Type B pancreatic cell (in vitro differentiated cells): ENCODE measurements at regions not wholly inside any gene's neighbourhood (a gene's known extent, or its start where the extent isn't known, plus 50 kb on each side); places are given as distances from the start of the nearest gene placed in this dataset.

Experiments used
- DNase-seq: peaks from one replicate; pipeline ENCODE4 v3.0.0; 2021; ENCODE audit warnings: mixed read lengths; ENCODE audit not compliant: unreplicated experiment; ENCODE audit errors: extremely low spot score
- H3K27ac Mint-ChIP-seq: 2 replicates; pipeline ENCODE4 v1.8.0; 2021; ENCODE audit warnings: mild to moderate bottlenecking, mixed read lengths
- H3K27me3 Mint-ChIP-seq: 2 replicates; pipeline ENCODE4 v1.8.0; 2021; ENCODE audit warnings: mixed read lengths
- H3K36me3 Mint-ChIP-seq: 2 replicates; pipeline ENCODE4 v1.8.0; 2021; ENCODE audit warnings: mixed read lengths
- H3K4me1 Mint-ChIP-seq: one replicate; pipeline ENCODE4 v1.8.0; 2021; ENCODE audit warnings: mixed read lengths; ENCODE audit not compliant: unreplicated experiment
- H3K4me3 Mint-ChIP-seq: 2 replicates; pipeline ENCODE4 v1.8.0; 2021; ENCODE audit warnings: mild to moderate bottlenecking, mixed read lengths
- H3K9me3 Mint-ChIP-seq: 2 replicates; pipeline ENCODE4 v1.8.0; 2021; ENCODE audit warnings: mixed read lengths
- TF ChIP-seq, protein P1 (sequence below): fragments of 200-600 bp; sonication (generic); conservative IDR thresholded peaks from 2 replicates; pipeline ENCODE4 v1.5.0; 2021; ENCODE audit warnings: antibody characterized with exemption, mild to moderate bottlenecking

DNA sequence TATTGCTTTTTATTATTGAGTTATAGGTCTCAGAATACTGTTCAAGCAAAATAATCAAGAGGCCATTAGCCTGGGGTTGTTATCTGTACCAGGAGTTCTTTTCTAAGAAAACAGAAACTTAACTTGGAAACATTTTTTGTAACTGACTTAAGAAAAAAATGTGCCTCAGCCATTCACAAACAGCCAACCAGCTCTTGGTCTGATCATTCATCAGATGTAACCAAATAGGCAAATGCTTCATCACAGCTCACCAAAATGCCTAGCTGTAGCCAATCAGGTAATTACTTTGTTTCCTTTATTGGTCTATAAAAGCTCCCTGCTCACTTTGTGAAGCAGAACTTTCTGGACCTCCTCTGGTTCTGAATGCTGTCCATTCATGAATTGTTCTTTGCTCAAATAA, 387.7 kb downstream of the FAT4 start:
- no peak overlapping the region for H3K27ac Mint-ChIP-seq
- H3K9me3 Mint-ChIP-seq: no peaks in the 10 kb centered on the region
- peaks cover 6% of the 10 kb centered on the region for H3K4me1 Mint-ChIP-seq
- H3K36me3 Mint-ChIP-seq: no peaks in the 10 kb centered on the region
- TF ChIP-seq, protein P1, sequence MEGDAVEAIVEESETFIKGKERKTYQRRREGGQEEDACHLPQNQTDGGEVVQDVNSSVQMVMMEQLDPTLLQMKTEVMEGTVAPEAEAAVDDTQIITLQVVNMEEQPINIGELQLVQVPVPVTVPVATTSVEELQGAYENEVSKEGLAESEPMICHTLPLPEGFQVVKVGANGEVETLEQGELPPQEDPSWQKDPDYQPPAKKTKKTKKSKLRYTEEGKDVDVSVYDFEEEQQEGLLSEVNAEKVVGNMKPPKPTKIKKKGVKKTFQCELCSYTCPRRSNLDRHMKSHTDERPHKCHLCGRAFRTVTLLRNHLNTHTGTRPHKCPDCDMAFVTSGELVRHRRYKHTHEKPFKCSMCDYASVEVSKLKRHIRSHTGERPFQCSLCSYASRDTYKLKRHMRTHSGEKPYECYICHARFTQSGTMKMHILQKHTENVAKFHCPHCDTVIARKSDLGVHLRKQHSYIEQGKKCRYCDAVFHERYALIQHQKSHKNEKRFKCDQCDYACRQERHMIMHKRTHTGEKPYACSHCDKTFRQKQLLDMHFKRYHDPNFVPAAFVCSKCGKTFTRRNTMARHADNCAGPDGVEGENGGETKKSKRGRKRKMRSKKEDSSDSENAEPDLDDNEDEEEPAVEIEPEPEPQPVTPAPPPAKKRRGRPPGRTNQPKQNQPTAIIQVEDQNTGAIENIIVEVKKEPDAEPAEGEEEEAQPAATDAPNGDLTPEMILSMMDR: no peak
- no peak overlapping the region for H3K4me3 Mint-ChIP-seq
- DNase-seq: no peak
- no peaks in the 10 kb centered on the region for H3K27me3 Mint-ChIP-seq

DNA sequence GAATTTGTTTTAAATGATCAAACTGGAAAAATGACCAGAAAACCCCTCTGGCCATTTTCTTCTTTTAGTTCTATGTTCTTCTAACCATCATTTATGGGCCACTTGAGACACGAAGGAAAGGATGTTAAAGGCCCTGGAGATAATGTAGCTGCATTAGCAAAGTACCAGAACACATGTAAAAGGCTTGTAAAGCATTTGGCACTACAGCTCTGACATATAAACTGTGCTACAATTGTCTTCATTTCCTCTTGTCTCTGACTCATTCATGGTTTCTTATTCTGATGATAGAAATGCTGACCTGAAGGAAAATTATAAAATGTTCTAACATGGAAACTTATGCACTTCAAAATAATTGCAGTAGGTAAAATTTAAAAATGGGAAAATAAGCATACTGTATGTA, 388.7 kb downstream of the FAT4 start:
- Mint-ChIP-seq H3K4me3 (no peak overlapping the region), H3K27ac (no peak overlapping the region), H3K36me3 (no peaks in the 10 kb centered on the region), H3K4me1 (peaks cover 6% of the 10 kb centered on the region), H3K27me3 (no peaks in the 10 kb centered on the region), H3K9me3 (no peaks in the 10 kb centered on the region)
- DNase-seq: no peak
- TF ChIP-seq, protein P1: no peak

DNA sequence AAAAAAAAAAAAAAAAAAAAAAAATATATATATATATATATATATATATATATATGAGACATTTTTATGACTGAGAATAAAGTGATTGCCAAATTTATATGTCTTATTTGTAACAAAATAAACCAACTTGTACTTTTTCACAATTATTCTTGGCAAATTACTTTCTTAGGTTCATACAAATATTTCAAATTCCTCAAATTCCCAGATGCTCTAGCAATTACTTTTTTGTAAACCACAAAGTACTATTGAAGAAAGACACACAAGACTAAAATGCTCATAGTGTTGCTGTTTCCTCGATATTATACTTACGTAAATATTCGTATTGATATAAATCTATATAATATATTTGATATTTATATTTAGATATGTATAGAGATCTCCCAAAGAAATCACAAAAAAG, 390.0 kb downstream of the FAT4 start:
- H3K27me3 Mint-ChIP-seq: no peaks in the 10 kb centered on the region
- TF ChIP-seq, protein P1: no peak
- peaks cover 6% of the 10 kb centered on the region for H3K4me1 Mint-ChIP-seq
- no peak overlapping the region for H3K4me3 Mint-ChIP-seq
- no peak overlapping the region for H3K27ac Mint-ChIP-seq
- no peaks in the 10 kb centered on the region for H3K9me3 Mint-ChIP-seq
- no peak for DNase-seq
- no peaks in the 10 kb centered on the region for H3K36me3 Mint-ChIP-seq

DNA sequence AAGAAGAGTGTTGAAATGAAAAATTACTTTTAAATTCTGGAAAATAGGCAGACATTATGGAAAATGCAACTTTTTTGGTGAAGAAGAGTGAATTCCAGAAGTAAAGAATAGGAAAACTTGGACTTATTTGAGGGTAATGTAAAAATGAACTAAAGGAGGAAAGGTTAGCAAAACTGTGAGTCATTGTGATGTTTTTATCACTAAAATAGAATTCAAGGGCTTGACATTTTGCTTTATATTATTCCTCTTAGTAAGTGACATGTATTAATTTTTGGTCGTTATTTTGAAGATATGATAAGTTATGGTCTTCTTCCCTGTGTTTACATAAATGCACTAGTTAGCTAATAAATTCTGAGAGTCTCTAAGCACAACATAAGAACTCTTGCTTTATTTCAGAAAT, 390.9 kb downstream of the FAT4 start:
- Mint-ChIP-seq H3K4me3 (no peak overlapping the region), H3K27me3 (no peaks in the 10 kb centered on the region), H3K4me1 (peaks cover 6% of the 10 kb centered on the region), H3K36me3 (no peaks in the 10 kb centered on the region), H3K27ac (no peak overlapping the region), H3K9me3 (no peaks in the 10 kb centered on the region)
- TF ChIP-seq, protein P1: no peak
- no peak for DNase-seq

DNA sequence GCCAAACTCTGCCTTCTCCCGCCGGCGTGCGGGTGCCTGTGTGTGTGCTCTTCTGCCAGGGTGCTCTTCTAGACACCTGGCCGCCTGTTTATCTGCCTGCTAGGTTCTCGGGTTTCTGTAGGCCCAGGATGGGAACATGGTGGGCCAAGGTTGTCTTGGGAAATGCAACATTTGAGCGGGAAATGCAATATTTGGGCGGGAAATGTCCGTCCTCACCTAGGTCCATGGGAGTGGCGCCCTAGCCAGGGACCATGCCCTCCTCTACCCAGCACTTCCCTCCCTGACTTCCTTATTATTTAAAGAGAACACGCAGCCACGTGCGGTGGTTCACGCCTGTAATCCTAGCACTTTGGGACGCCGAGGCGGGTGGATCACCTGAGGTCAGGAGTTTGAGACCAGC, 392.6 kb downstream of the FAT4 start:
- Mint-ChIP-seq H3K27ac (no peak overlapping the region), H3K4me1 (peaks cover 6% of the 10 kb centered on the region), H3K4me3 (no peak overlapping the region), H3K9me3 (no peaks in the 10 kb centered on the region), H3K36me3 (no peaks in the 10 kb centered on the region), H3K27me3 (no peaks in the 10 kb centered on the region)
- TF ChIP-seq, protein P1: no peak
- DNase-seq: no peak

DNA sequence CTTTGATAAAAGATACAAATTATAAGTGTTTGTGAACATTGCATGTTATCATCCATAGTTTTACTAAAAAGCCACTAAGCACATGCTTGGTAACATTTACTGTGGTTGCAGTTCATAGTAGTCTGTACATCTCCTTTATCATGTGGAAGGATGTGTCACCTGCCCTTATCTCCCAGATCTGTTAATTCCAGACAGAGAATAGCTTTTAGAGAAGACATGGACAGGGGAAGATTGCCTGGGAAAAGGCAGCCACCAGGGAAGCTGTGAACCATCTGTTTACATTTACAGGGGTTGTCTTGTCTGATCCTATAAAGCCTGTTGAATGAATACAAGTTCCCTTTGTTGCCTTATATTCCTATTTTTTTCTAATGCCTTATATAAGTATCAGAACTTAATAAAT, 396.0 kb downstream of the FAT4 start:
- TF ChIP-seq, protein P1: no peak
- Mint-ChIP-seq H3K36me3 (no peaks in the 10 kb centered on the region), H3K4me1 (no peaks in the 10 kb centered on the region)

More for the DNA sequence above, 396.0 kb downstream of the FAT4 start:
- Mint-ChIP-seq H3K27ac (no peak overlapping the region), H3K27me3 (no peaks in the 10 kb centered on the region), H3K9me3 (no peaks in the 10 kb centered on the region), H3K4me3 (no peak overlapping the region)
- no peak for DNase-seq
